ENCODE measurements at regions not wholly inside any gene's neighbourhood (a gene's known extent, or its start where the extent isn't known, plus 50 kb on each side); places are given as distances from the start of the nearest gene placed in this dataset.

- TF ChIP-seq CTCF (IDR thresholded peaks at IDR 0.05) (no peak), EZH2 (IDR thresholded peaks at IDR 0.05) (no peak)
Measured at GRCh38 chr13:111425326-111425725, 104.9 kb downstream of the TEX29 start.
